H1 (cell line): ENCODE measurements at regions not wholly inside any gene's neighbourhood (a gene's known extent, or its start where the extent isn't known, plus 50 kb on each side); places are given as distances from the start of the nearest gene placed in this dataset.
"Not testable (repeated sequence)": the region's sequence is repeated elsewhere in the genome, so short reads cannot be mapped to it uniquely, and the experiment has no call there.

Experiments used
- CTCF ChIA-PET: fragments of 300-600 bp; sonication (Branson Sonifier 250); formaldehyde crosslinking; loops from one replicate; lab custom pipeline; 2021; ENCODE audit not compliant: partially characterized antibody; lab: Charles Lee
- POLR2A ChIA-PET: fragments of 300-600 bp; sonication (Branson Sonifier 250); formaldehyde crosslinking; loops from one replicate; lab custom pipeline; 2021; ENCODE audit warnings: inconsistent platforms; ENCODE audit not compliant: partially characterized antibody; lab: Charles Lee
- DNase-seq, 2 experiments: peaks; one replicate each; pipeline versions ENCODE4 v3.0.0 to v3.0.0-alpha.2; 2010 to 2022; ENCODE audit warnings: low spot score in 2 of 2, low read depth in 1 of 2, mixed read lengths in 1 of 2
- FAIRE-seq: peaks from 2 replicates; lab custom pipeline; 2011; peaks lifted over from hg19 to GRCh38; lab: Jason Lieb, UNC
- H2AFZ ChIP-seq: 2 replicates; pipeline ENCODE4 v1.8.1; 2012; ENCODE audit warnings: low read length, inconsistent platforms
- H2AK5ac ChIP-seq: 2 replicates; pipeline ENCODE4 v1.6.1; 2013; ENCODE audit warnings: low read depth, low read length
- H2BK120ac ChIP-seq: replicated peaks from 2 replicates; pipeline ENCODE3; 2013; ENCODE audit warnings: low read depth, low read length, inconsistent platforms
- H2BK12ac ChIP-seq: 2 replicates; pipeline ENCODE4 v1.6.1; 2013; ENCODE audit warnings: low read depth, low read length
- H2BK15ac ChIP-seq: 2 replicates; pipeline ENCODE4 v1.6.1; 2013; ENCODE audit warnings: low read length
- H2BK20ac ChIP-seq: 2 replicates; pipeline ENCODE4 v1.6.1; 2013; ENCODE audit warnings: low read length
- H2BK5ac ChIP-seq: 2 replicates; pipeline ENCODE4 v1.6.1; 2013; ENCODE audit warnings: low read depth, low read length
- H3K14ac ChIP-seq: 2 replicates; pipeline ENCODE4 v1.6.1; 2013; ENCODE audit warnings: inconsistent platforms; ENCODE audit not compliant: insufficient read length
- H3K18ac ChIP-seq: 2 replicates; pipeline ENCODE4 v1.6.1; 2013; ENCODE audit warnings: low read length; ENCODE audit errors: extremely low read depth
- H3K23ac ChIP-seq: 2 replicates; pipeline ENCODE4 v1.6.1; 2013; ENCODE audit warnings: inconsistent platforms; ENCODE audit not compliant: insufficient read length
- H3K23me2 ChIP-seq: 2 replicates; pipeline ENCODE4 v1.6.1; 2013; ENCODE audit warnings: low read depth, low read length
- H3K27ac ChIP-seq: 2 replicates; pipeline ENCODE4 v1.6.1; 2011; ENCODE audit warnings: low read depth, low read length, inconsistent platforms
- H3K27me3 ChIP-seq, 4 experiments: replicated peaks in 1 of 4; 1 replicate in 1 of 4; 2 replicates in 3 of 4; pipeline versions ENCODE4 v1.6.1 to v1.8.1; 2011 to 2013; ENCODE audit warnings: low read length in 3 of 4, mild to moderate bottlenecking in 3 of 4, inconsistent platforms in 2 of 4, mixed read lengths in 2 of 4, moderate library complexity in 1 of 4; ENCODE audit not compliant: control insufficient read depth in 3 of 4, insufficient read depth in 3 of 4; ENCODE audit errors: extremely low read depth in 1 of 4
- H3K36me3 ChIP-seq, 4 experiments: 2 replicates each; pipeline versions ENCODE4 v1.6.1 to v1.8.1; 2011 to 2013; ENCODE audit warnings: mild to moderate bottlenecking in 4 of 4, low read length in 3 of 4, moderate library complexity in 2 of 4, control low read depth in 1 of 4, inconsistent platforms in 1 of 4; ENCODE audit not compliant: insufficient read depth in 4 of 4, control insufficient read depth in 2 of 4
- H3K4ac ChIP-seq: replicated peaks from 2 replicates; pipeline ENCODE3; 2013; ENCODE audit warnings: low read length, low read depth, mixed read lengths, inconsistent platforms; ENCODE audit not compliant: insufficient read length
- H3K4me1 ChIP-seq, 4 experiments: replicated peaks in 1 of 4; 1 replicate in 1 of 4; 2 replicates in 3 of 4; pipeline versions ENCODE4 v1.6.1 to v1.8.1; 2011 to 2013; ENCODE audit warnings: low read length in 3 of 4, inconsistent platforms in 2 of 4, mixed read lengths in 1 of 4; ENCODE audit not compliant: insufficient read depth in 4 of 4, control insufficient read depth in 3 of 4
- H3K4me2 ChIP-seq, 2 experiments: 2 replicates each; pipeline versions ENCODE4 v1.6.1 to v1.8.1; 2011 to 2013; ENCODE audit warnings: low read depth in 2 of 2, low read length in 2 of 2, control low read depth in 1 of 2, inconsistent platforms in 1 of 2, mild to moderate bottlenecking in 1 of 2; ENCODE audit not compliant: insufficient read depth in 1 of 2
- H3K4me3 ChIP-seq, 4 experiments: fragments of 200-600, 300-600 bp in 1 of 4; sonication (generic), shearing (Covaris generic), sonication (Bioruptor Twin) in 1 of 4; 2 replicates each; pipeline versions ENCODE4 v1.5.1 to v1.8.1; 2011 to 2016; ENCODE audit warnings: low read length in 4 of 4, low read depth in 3 of 4, control low read depth in 2 of 4, inconsistent platforms in 2 of 4, mild to moderate bottlenecking in 2 of 4, mixed read lengths in 1 of 4, moderate library complexity in 1 of 4; ENCODE audit not compliant: insufficient read depth in 2 of 4; ENCODE audit errors: extremely low read depth in 1 of 4
- H3K56ac ChIP-seq: replicated peaks from 2 replicates; pipeline ENCODE3; 2013; ENCODE audit warnings: low read depth, mild to moderate bottlenecking, mixed read lengths, low read length, inconsistent platforms; ENCODE audit not compliant: insufficient read length
- H3K79me1 ChIP-seq: 2 replicates; pipeline ENCODE4 v1.6.1; 2013; ENCODE audit warnings: low read depth, low read length, control low read depth
- H3K79me2 ChIP-seq, 2 experiments: 2 replicates each; pipeline versions ENCODE4 v1.6.1 to v1.8.1; 2012 to 2013; ENCODE audit warnings: low read length in 2 of 2, mild to moderate bottlenecking in 2 of 2, inconsistent platforms in 1 of 2; ENCODE audit not compliant: insufficient read depth in 2 of 2, control insufficient read depth in 1 of 2
- H3K9ac ChIP-seq, 4 experiments: replicated peaks in 1 of 4; 1 replicate in 1 of 4; 2 replicates in 3 of 4; pipeline versions ENCODE4 v1.6.1 to v1.8.1; 2011 to 2013; ENCODE audit warnings: low read depth in 3 of 4, low read length in 3 of 4, control low read depth in 2 of 4, mild to moderate bottlenecking in 2 of 4, moderate library complexity in 2 of 4, inconsistent platforms in 1 of 4; ENCODE audit errors: extremely low read depth in 1 of 4
- H3K9me3 ChIP-seq, 2 experiments: 2 replicates each; pipeline versions ENCODE4 v1.6.1 to v1.8.1; 2012 to 2013; ENCODE audit warnings: mild to moderate bottlenecking in 2 of 2, moderate library complexity in 2 of 2, control low read depth in 1 of 2, inconsistent platforms in 1 of 2, low read depth in 1 of 2, low read length in 1 of 2, mixed read lengths in 1 of 2; ENCODE audit not compliant: insufficient read depth in 2 of 2
- H4K20me1 ChIP-seq, 2 experiments: replicated peaks in 1 of 2; 2 replicates each; pipeline versions ENCODE3 to v1.8.1; 2011 to 2013; ENCODE audit warnings: inconsistent platforms in 2 of 2, low read length in 2 of 2, mild to moderate bottlenecking in 1 of 2; ENCODE audit not compliant: insufficient read depth in 2 of 2, control insufficient read depth in 1 of 2
- H4K5ac ChIP-seq: 2 replicates; pipeline ENCODE4 v1.6.1; 2013; ENCODE audit warnings: low read length, low read depth, mixed read lengths, inconsistent platforms; ENCODE audit not compliant: insufficient read length
- H4K8ac ChIP-seq: 2 replicates; pipeline ENCODE4 v1.8.0; 2013; ENCODE audit warnings: mild to moderate bottlenecking, moderate library complexity, low read length, inconsistent platforms; ENCODE audit not compliant: insufficient read depth; ENCODE audit errors: extremely low read depth
- H4K91ac ChIP-seq: replicated peaks from 2 replicates; pipeline ENCODE3; 2013; ENCODE audit warnings: low read length, mixed read lengths, inconsistent platforms; ENCODE audit not compliant: insufficient read length
- WGBS, 2 experiments: shearing (Covaris generic) in 1 of 2; methylation state at CpG; one replicate each; pipeline versions ENCODE4 v1.1.6 to v1.1.7; 2013 to 2015; ENCODE audit warnings: low lambda C conversion rate in 2 of 2, mixed read lengths in 2 of 2, inconsistent platforms in 1 of 2, low coverage in 1 of 2, missing lambda C conversion rate in 1 of 2; ENCODE audit not compliant: insufficient replicate concordance in 2 of 2, insufficient coverage in 1 of 2, insufficient read length in 1 of 2; ENCODE audit errors: extremely low coverage in 1 of 2, missing lambda C conversion rate in 1 of 2; 5-methylcytosine and 5-hydroxymethylcytosine counted together

GRCh38 chr6:156670097-156670496 lies 107.1 kb upstream of the ARID1B start:
- H3K23me2 ChIP-seq, FAIRE-seq, H3K23ac ChIP-seq, H2BK5ac ChIP-seq, H3K79me2 ChIP-seq, H3K18ac ChIP-seq, H4K20me1 ChIP-seq, H3K14ac ChIP-seq, H4K91ac ChIP-seq, CTCF ChIA-PET, H3K9me3 ChIP-seq, H3K4me1 ChIP-seq, H3K56ac ChIP-seq, H4K5ac ChIP-seq, H3K4me3 ChIP-seq, H3K27ac ChIP-seq, H4K8ac ChIP-seq, POLR2A ChIA-PET, H2AFZ ChIP-seq, H3K79me1 ChIP-seq, H3K4me2 ChIP-seq, DNase-seq, H2BK20ac ChIP-seq, H3K36me3 ChIP-seq, H2BK12ac ChIP-seq, H2BK120ac ChIP-seq, H3K4ac ChIP-seq, H2AK5ac ChIP-seq, H2BK15ac ChIP-seq, H3K27me3 ChIP-seq, H3K9ac ChIP-seq: not testable (repeated sequence)
- WGBS, 2 experiments: 95% methylated on average over 7 of the region's 26 CpGs; no CpG with 5 or more reads in 1 of the 2 experiments
